ENCODE measurements at regions not wholly inside any gene's neighbourhood (a gene's known extent, or its start where the extent isn't known, plus 50 kb on each side); places are given as distances from the start of the nearest gene placed in this dataset.

- ChIA-PET POLR2A (interaction anchor here (0.7 to 2.4 kb wide), 5 partner anchors 8 to 542 kb away, joined by 3 to 8 read pairs (median 3); no protein-coding TSS in a partner anchor), CTCF (ENCODE audit: unreplicated experiment) (interaction anchor here (0.6 kb wide), 1 partner anchor 214 kb away, joined by 4 read pairs; no protein-coding TSS in a partner anchor)
- H3K36me3 ChIP-seq (ENCODE audit: insufficient read depth, low read length) = no peaks in the 10 kb centered on the region; the same call in 1 of the 2 replicates
Measured at GRCh38 chr13:40468227-40468838, 198.1 kb downstream of the FOXO1 start.

GRCh38 chr13:40469581-40470310 lies 196.7 kb downstream of the FOXO1 start:
- no peak overlapping the region for H3K4me3 ChIP-seq (ENCODE audit: low read depth, low read length, poor library complexity, severe bottlenecking)
- ChIA-PET CTCF (ENCODE audit: unreplicated experiment) (interaction anchor here (1.0 kb wide), 1 partner anchor 11 kb away, joined by 4 read pairs; no protein-coding TSS in a partner anchor), POLR2A (interaction anchor here (1.1 to 1.8 kb wide), 7 partner anchors 8 to 122 kb away, joined by 3 to 7 read pairs (median 4); no protein-coding TSS in a partner anchor)
- TF ChIP-seq EZH2phosphoT487 (IDR thresholded peaks at IDR 0.05; ENCODE audit: borderline replicate concordance, low read depth, low read length) = no peak
- TF ChIP-seq CTCF (conservative IDR thresholded peaks at IDR 0.05; ENCODE audit: low read length) = no peak
- intact Hi-C loops (cut with micrococcal nuclease; ENCODE audit: unreplicated experiment) = no loop called here
- H3K4me2 ChIP-seq (ENCODE audit: low read length) = no peak overlapping the region
- no peaks in the 10 kb centered on the region for H3K79me2 ChIP-seq (ENCODE audit: insufficient read depth, low read depth, low read length)
- H3K4me1 ChIP-seq (ENCODE audit: insufficient read depth, low read length, poor library complexity, severe bottlenecking) = peaks cover 31% of the 10 kb centered on the region
- no peak overlapping the region for H2AFZ ChIP-seq (ENCODE audit: low read length)
- H3K36me3 ChIP-seq (ENCODE audit: insufficient read depth, low read length) = no peaks in the 10 kb centered on the region; the same call in 1 of the 2 replicates
- H3K9me2 ChIP-seq (ENCODE audit: insufficient read depth, low read length) = no peaks in the 10 kb centered on the region
- BruUV-seq (replicated peaks) = no TSS peak
- no peaks in the 10 kb centered on the region for H4K20me1 ChIP-seq (ENCODE audit: insufficient read depth, low read length)
- no peak for DNase-seq (ENCODE audit: low spot score)
- no peaks in the 10 kb centered on the region for H3K9me3 ChIP-seq (ENCODE audit: low read length)
- no peak overlapping the region for H3K27ac ChIP-seq (ENCODE audit: low read depth, low read length, poor library complexity, severe bottlenecking)

More at GRCh38 chr13:40468227-40468838, 198.1 kb downstream of the FOXO1 start:
- H3K9me3 ChIP-seq (ENCODE audit: low read length) = no peaks in the 10 kb centered on the region
- H3K4me2 ChIP-seq (ENCODE audit: low read length) = no peak overlapping the region
- TF ChIP-seq EZH2phosphoT487 (IDR thresholded peaks at IDR 0.05; ENCODE audit: borderline replicate concordance, low read depth, low read length) = no peak
- TF ChIP-seq CTCF (conservative IDR thresholded peaks at IDR 0.05; ENCODE audit: low read length) = no peak
- H3K79me2 ChIP-seq (ENCODE audit: insufficient read depth, low read depth, low read length) = no peaks in the 10 kb centered on the region
- H3K27ac ChIP-seq (ENCODE audit: low read depth, low read length, poor library complexity, severe bottlenecking) = no peak overlapping the region
- H4K20me1 ChIP-seq (ENCODE audit: insufficient read depth, low read length) = no peaks in the 10 kb centered on the region
- H3K4me1 ChIP-seq (ENCODE audit: insufficient read depth, low read length, poor library complexity, severe bottlenecking) = peaks cover 37% of the 10 kb centered on the region
- no peaks in the 10 kb centered on the region for H3K9me2 ChIP-seq (ENCODE audit: insufficient read depth, low read length)
- intact Hi-C loops (cut with micrococcal nuclease; ENCODE audit: unreplicated experiment) = no loop called here
- no peak overlapping the region for H2AFZ ChIP-seq (ENCODE audit: low read length)
- DNase-seq (ENCODE audit: low spot score) = no peak
- BruUV-seq (replicated peaks) = no TSS peak
- no peak overlapping the region for H3K4me3 ChIP-seq (ENCODE audit: low read depth, low read length, poor library complexity, severe bottlenecking)
